Left ventricle myocardium superior (tissue), 1 donor: ENCODE measurements at regions not wholly inside any gene's neighbourhood (a gene's known extent, or its start where the extent isn't known, plus 50 kb on each side); places are given as distances from the start of the nearest gene placed in this dataset.
"Not testable (repeated sequence)": the region's sequence is repeated elsewhere in the genome, so short reads cannot be mapped to it uniquely, and the experiment has no call there.

ENCODE experiments used
- ATAC-seq: fragments of 200-7000 bp; cut with Tn5 transposase; one replicate; pipeline ENCODE4 v1.9.1; 2020; ENCODE audit warnings: mild to moderate bottlenecking, moderate library complexity
- DNase-seq: peaks from one replicate; pipeline ENCODE4 v3.0.0-alpha.2; 2020
- intact Hi-C: fragments of 100-400 bp; cut with micrococcal nuclease; formaldehyde crosslinking; loops from one replicate; pipeline ENCODE4 v1.11.0; 2022
- donor health status: DM: no; HTN: yes; CAD: no; lungs with severe emphysema.

GRCh38 chr18:22493940-22494339 lies 76.2 kb upstream of the CTAGE1 start:
- DNase-seq (no peak), ATAC-seq (peak; percentile 70)
- intact Hi-C loops, result no loop called here

GRCh38 chr18:22494771-22495170 lies 77.1 kb upstream of the CTAGE1 start:
- ATAC-seq (peak; percentile 90), DNase-seq (no peak)
- intact Hi-C loops, result no loop called here

- no peak for ATAC-seq
These were observed 81.7 kb upstream of the CTAGE1 start for GRCh38 chr18:22499421-22499820.

GRCh38 chr18:22503803-22504202 lies 86.1 kb upstream of the CTAGE1 start:
- DNase-seq (peak; percentile 71), ATAC-seq (peak; percentile 98)
- intact Hi-C loops, result no loop called here

More at GRCh38 chr18:22499421-22499820, 81.7 kb upstream of the CTAGE1 start:
- intact Hi-C loops, result no loop called here
- DNase-seq, result no peak

- peak; percentile 56 for ATAC-seq
- intact Hi-C loops, result no loop called here
- DNase-seq, result no peak
These were observed 86.7 kb upstream of the CTAGE1 start for GRCh38 chr18:22504251-22505030.

- intact Hi-C loops, result no loop called here
- no peak for ATAC-seq
- no peak for DNase-seq
These were observed 87.5 kb upstream of the CTAGE1 start for GRCh38 chr18:22505141-22505591.

- intact Hi-C loops, result no loop called here
- ATAC-seq (no peak), DNase-seq (no peak)
These were observed 89.3 kb upstream of the CTAGE1 start for GRCh38 chr18:22507055-22507454.

GRCh38 chr18:22509423-22509822 lies 91.7 kb upstream of the CTAGE1 start:
- no peak for DNase-seq
- intact Hi-C loops, result no loop called here
- ATAC-seq, result no peak

- intact Hi-C loops, result no loop called here
- DNase-seq, result no peak
- no peak for ATAC-seq
These were observed 93.0 kb upstream of the CTAGE1 start for GRCh38 chr18:22510697-22511096.

GRCh38 chr18:22513721-22514481 lies 96.2 kb upstream of the CTAGE1 start:
- ATAC-seq, result no peak
- intact Hi-C loops, result no loop called here

GRCh38 chr18:22514655-22515054 lies 96.9 kb upstream of the CTAGE1 start:
- no peak for DNase-seq
- intact Hi-C loops, result no loop called here
- no peak for ATAC-seq

More at GRCh38 chr18:22513721-22514481, 96.2 kb upstream of the CTAGE1 start:
- no peak for DNase-seq

- intact Hi-C loops, result no loop called here
- ATAC-seq (no peak), DNase-seq (no peak)
These were observed 97.5 kb upstream of the CTAGE1 start for GRCh38 chr18:22515250-22515649.

GRCh38 chr18:22517356-22517755 lies 99.6 kb upstream of the CTAGE1 start:
- ATAC-seq, result peak; percentile 65
- no peak for DNase-seq
- intact Hi-C loops, result no loop called here

GRCh38 chr18:22521026-22521707 lies 103.5 kb upstream of the CTAGE1 start:
- intact Hi-C loops, result no loop called here
- DNase-seq (no peak), ATAC-seq (peak; percentile 79)

GRCh38 chr18:22523481-22523880 lies 105.8 kb upstream of the CTAGE1 start:
- DNase-seq, result no peak
- intact Hi-C loops, result no loop called here
- no peak for ATAC-seq

GRCh38 chr18:22524783-22525182 lies 107.1 kb upstream of the CTAGE1 start:
- intact Hi-C loops, result no loop called here
- DNase-seq (no peak), ATAC-seq (no peak)

GRCh38 chr18:22525313-22525712 lies 107.6 kb upstream of the CTAGE1 start:
- no peak for DNase-seq
- intact Hi-C loops, result no loop called here
- ATAC-seq, result peak; percentile 24

GRCh38 chr18:22525883-22526282 lies 108.2 kb upstream of the CTAGE1 start:
- intact Hi-C loops, result no loop called here
- DNase-seq, result no peak
- no peak for ATAC-seq

GRCh38 chr18:22528291-22528690 lies 110.6 kb upstream of the CTAGE1 start:
- intact Hi-C loops, result no loop called here
- ATAC-seq (no peak), DNase-seq (no peak)

- intact Hi-C loops, DNase-seq, ATAC-seq: not testable (repeated sequence)
These were observed 117.0 kb upstream of the CTAGE1 start for GRCh38 chr18:22534706-22535105.
